ENCODE measurements at regions not wholly inside any gene's neighbourhood (a gene's known extent, or its start where the extent isn't known, plus 50 kb on each side); places are given as distances from the start of the nearest gene placed in this dataset.

- Histone ChIP-seq H3K9ac (replicated peaks; ENCODE audit: extremely low read depth, insufficient read depth, low read length) (no peak overlapping the region), H3K79me2 (ENCODE audit: control insufficient read depth, insufficient read depth, low read length) (no peaks in the 10 kb centered on the region), H3K9me3 (replicated peaks; ENCODE audit: control insufficient read depth, insufficient read depth, low read length) (no peaks in the 10 kb centered on the region), H3K27ac (ENCODE audit: insufficient read depth, low read depth, low read length) (no peak overlapping the region), H2AFZ (ENCODE audit: low read depth, low read length) (no peak overlapping the region), H3K4me2 (ENCODE audit: insufficient read depth, low read length) (no peak overlapping the region), H4K20me1 (replicated peaks; ENCODE audit: control insufficient read depth, extremely low read depth, insufficient read depth, low read length) (no peaks in the 10 kb centered on the region), H3K4me1 (ENCODE audit: control insufficient read depth, extremely low read depth, insufficient read depth, low read length) (no peaks in the 10 kb centered on the region), H3K27me3 (ENCODE audit: control insufficient read depth in 2 of 2, insufficient read depth in 2 of 2, low read length in 2 of 2) (no peaks in the 10 kb centered on the region), H3K9me1 (replicated peaks; ENCODE audit: control insufficient read depth, extremely low read depth, insufficient read depth, low read length) (no peaks in the 10 kb centered on the region), H3K36me3 (ENCODE audit: control insufficient read depth in 2 of 2, extremely low read depth in 1 of 2, insufficient read depth in 2 of 2, low read length in 2 of 2) (no peaks in the 10 kb centered on the region), H3K4me3 (replicated peaks in 1 of 3; ENCODE audit: insufficient read depth in 1 of 3, low read depth in 1 of 3, low read length in 3 of 3) (no peak overlapping the region)
- FAIRE-seq (no peak), DNase-seq (ENCODE audit: low read depth, low spot score) (no peak)
- ChIA-PET CTCF (interaction anchor here (1.2 kb wide), 1 partner anchor 11 kb away, joined by 4 read pairs; no protein-coding TSS in a partner anchor), POLR2A (no interaction called here)
- intact Hi-C loops (cut with micrococcal nuclease) (no loop called here), dilution Hi-C loops (cut with MboI; ENCODE audit: extremely low pct_ligation_motif_present, low sequenced_read_pairs) (no loop called here)
- no TSS peak for BruUV-seq (replicated peaks)
- TF ChIP-seq JUN (IDR thresholded peaks at IDR 0.05; ENCODE audit: borderline replicate concordance, insufficient read depth, insufficient read length, low read depth) (no peak), EZH2 (IDR thresholded peaks at IDR 0.05; ENCODE audit: borderline replicate concordance, low read depth, low read length, severe bottlenecking) (no peak), CTCF (IDR thresholded peaks at IDR 0.05; ENCODE audit: extremely low read depth in 1 of 2, insufficient read depth in 1 of 2, low read depth in 1 of 2, low read length in 2 of 2) (no peak), POLR2AphosphoS5 (IDR thresholded peaks at IDR 0.05; ENCODE audit: insufficient read depth, low read depth, low read length) (no peak), MAX (IDR thresholded peaks at IDR 0.05; ENCODE audit: insufficient read depth, insufficient read length) (no peak)
Measured at GRCh38 chr2:67532387-67532786, 135.3 kb downstream of the ETAA1 start.

- BruUV-seq (replicated peaks), result no TSS peak
- no peak for FAIRE-seq
- CTCF ChIA-PET, result no interaction called here
Measured at GRCh38 chr2:67534745-67535144, 137.6 kb downstream of the ETAA1 start.

More at GRCh38 chr2:67534745-67535144, 137.6 kb downstream of the ETAA1 start:
- no peak for TF ChIP-seq JUN (IDR thresholded peaks at IDR 0.05; ENCODE audit: borderline replicate concordance, insufficient read depth, insufficient read length, low read depth)
- no peaks in the 10 kb centered on the region for H3K79me2 ChIP-seq (ENCODE audit: control insufficient read depth, insufficient read depth, low read length)
- dilution Hi-C loops (cut with MboI; ENCODE audit: extremely low pct_ligation_motif_present, low sequenced_read_pairs), result no loop called here
- intact Hi-C loops (cut with micrococcal nuclease), result no loop called here
- no peaks in the 10 kb centered on the region for H4K20me1 ChIP-seq (replicated peaks; ENCODE audit: control insufficient read depth, extremely low read depth, insufficient read depth, low read length)
- H3K9me3 ChIP-seq (replicated peaks; ENCODE audit: control insufficient read depth, insufficient read depth, low read length), result no peaks in the 10 kb centered on the region
- H3K4me2 ChIP-seq (ENCODE audit: insufficient read depth, low read length), result no peak overlapping the region
- POLR2A ChIA-PET, result no interaction called here
- DNase-seq (ENCODE audit: low read depth, low spot score), result no peak
- no peak overlapping the region for H3K9ac ChIP-seq (replicated peaks; ENCODE audit: extremely low read depth, insufficient read depth, low read length)
- H2AFZ ChIP-seq (ENCODE audit: low read depth, low read length), result no peak overlapping the region
- no peaks in the 10 kb centered on the region for H3K27me3 ChIP-seq (ENCODE audit: control insufficient read depth in 2 of 2, insufficient read depth in 2 of 2, low read length in 2 of 2)
- H3K4me1 ChIP-seq (ENCODE audit: control insufficient read depth, extremely low read depth, insufficient read depth, low read length), result no peaks in the 10 kb centered on the region
- H3K36me3 ChIP-seq (ENCODE audit: control insufficient read depth in 2 of 2, extremely low read depth in 1 of 2, insufficient read depth in 2 of 2, low read length in 2 of 2), result no peaks in the 10 kb centered on the region
- no peaks in the 10 kb centered on the region for H3K9me1 ChIP-seq (replicated peaks; ENCODE audit: control insufficient read depth, extremely low read depth, insufficient read depth, low read length)
- H3K4me3 ChIP-seq (replicated peaks in 1 of 3; ENCODE audit: insufficient read depth in 1 of 3, low read depth in 1 of 3, low read length in 3 of 3), result no peak overlapping the region
- no peak overlapping the region for H3K27ac ChIP-seq (ENCODE audit: insufficient read depth, low read depth, low read length)
